GM12891 (cell line): ENCODE measurements at regions not wholly inside any gene's neighbourhood (a gene's known extent, or its start where the extent isn't known, plus 50 kb on each side); places are given as distances from the start of the nearest gene placed in this dataset.

Experiments used
- POLR2A ChIP-seq: IDR thresholded peaks from 2 replicates; pipeline ENCODE4 v1.6.1; 2011; ENCODE audit warnings: low read depth, low read length, control low read depth
- POLR2AphosphoS5 ChIP-seq: IDR thresholded peaks from 2 replicates; pipeline ENCODE4 v1.6.1; 2011; ENCODE audit warnings: low read depth, low read length, control low read depth
- SPI1 ChIP-seq: IDR thresholded peaks from 2 replicates; pipeline ENCODE4 v1.6.1; 2011; ENCODE audit warnings: low read depth, low read length, control low read depth

DNA sequence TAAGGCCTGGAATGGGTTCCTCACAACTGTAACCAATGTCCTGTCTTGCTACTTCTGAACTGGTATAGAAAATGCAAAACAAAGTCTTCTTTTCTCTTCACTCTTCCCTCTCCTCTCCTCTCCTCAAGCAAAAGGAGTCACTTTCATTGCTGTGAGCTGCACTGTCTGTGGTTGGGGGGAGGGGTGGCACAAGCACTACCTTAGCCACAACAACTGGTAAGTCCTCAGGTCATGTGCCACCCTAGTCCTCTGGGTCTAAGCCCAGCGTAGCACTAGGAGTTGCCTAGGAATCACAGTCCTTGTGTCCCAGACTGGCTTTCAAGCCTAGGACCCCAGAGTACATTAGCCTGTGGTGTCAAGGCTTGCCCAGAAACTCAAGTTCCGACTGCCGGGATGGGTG is 859.3 kb upstream of the AMOT start:
- no peak for TF ChIP-seq POLR2A
- TF ChIP-seq SPI1 = no peak
- no peak for TF ChIP-seq POLR2AphosphoS5
